Lower lobe of right lung (tissue), 2 donors: ENCODE measurements at regions not wholly inside any gene's neighbourhood (a gene's known extent, or its start where the extent isn't known, plus 50 kb on each side); places are given as distances from the start of the nearest gene placed in this dataset.

Experiments used
- ATAC-seq, 2 donors: fragments of 200-7000 bp; cut with Tn5 transposase; one replicate each; pipeline ENCODE4 v1.9.1; 2020 to 2022; ENCODE audit warnings: mild to moderate bottlenecking in 2 of 2, moderate library complexity in 2 of 2
- DNase-seq: peaks from one replicate; pipeline ENCODE4 v3.0.0-alpha.2; 2020
- H3K27ac ChIP-seq: fragments of 200-600 bp; one replicate; pipeline ENCODE4 v1.8.0; 2022
- H3K27me3 ChIP-seq: fragments of 200-600 bp; one replicate; pipeline ENCODE4 v1.8.0; 2022; ENCODE audit warnings: low read depth
- H3K36me3 ChIP-seq: fragments of 200-600 bp; one replicate; pipeline ENCODE4 v1.8.0; 2022; ENCODE audit warnings: mild to moderate bottlenecking
- H3K4me1 ChIP-seq: fragments of 200-600 bp; one replicate; pipeline ENCODE4 v1.8.0; 2022
- H3K4me3 ChIP-seq: fragments of 200-600 bp; one replicate; pipeline ENCODE4 v1.8.0; 2022; ENCODE audit warnings: mild to moderate bottlenecking
- H3K9me3 ChIP-seq: fragments of 200-600 bp; one replicate; pipeline ENCODE4 v1.8.0; 2022
- CTCF ChIP-seq: fragments of 200-600 bp; IDR thresholded peaks from one replicate; pipeline ENCODE4 v1.8.0; 2022; ENCODE audit warnings: antibody characterized with exemption, mild to moderate bottlenecking
- intact Hi-C: fragments of 100-400 bp; cut with DNase I; formaldehyde crosslinking; loops from one replicate; pipeline ENCODE4 v1.11.0; 2022
- donor health status: DM: no; HTN: yes; CAD: no; lungs with severe emphysema.

DNA sequence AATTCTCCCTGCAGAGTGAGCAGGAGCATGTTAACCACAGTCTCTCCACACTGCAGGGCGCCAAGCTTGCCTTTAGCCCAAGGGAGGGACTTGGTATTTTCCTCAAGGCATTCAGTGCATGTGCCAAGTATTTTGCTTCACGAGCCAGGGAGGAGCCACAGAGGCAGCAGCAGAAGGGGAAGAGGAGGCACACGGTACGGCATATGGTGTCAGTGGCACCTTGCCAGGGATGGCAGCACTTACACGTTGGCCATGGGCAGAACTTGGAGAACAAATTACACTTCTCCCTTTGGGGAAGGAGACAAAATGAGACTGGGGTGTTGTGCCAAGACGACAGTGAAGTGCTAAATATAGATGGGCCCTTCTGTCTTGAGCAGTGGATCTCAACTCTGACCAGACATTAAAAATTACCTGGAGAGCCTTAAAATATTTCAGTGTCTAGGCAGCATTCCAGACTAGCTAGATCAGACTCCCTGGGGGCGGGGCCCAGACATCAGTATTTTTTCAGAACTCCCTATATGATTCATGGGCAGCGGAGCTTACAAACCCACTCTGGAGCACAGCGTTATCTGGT lies 155.8 kb downstream of the DRD1 start:
- no peak for TF ChIP-seq CTCF
- Histone ChIP-seq H3K27me3 (no peaks in the 10 kb centered on the region), H3K9me3 (no peaks in the 10 kb centered on the region), H3K4me1 (no peaks in the 10 kb centered on the region), H3K4me3 (no peak overlapping the region), H3K27ac (no peak overlapping the region), H3K36me3 (no peaks in the 10 kb centered on the region)
- intact Hi-C loops: no loop called here
- DNase-seq: no peak
- no peak for ATAC-seq

DNA sequence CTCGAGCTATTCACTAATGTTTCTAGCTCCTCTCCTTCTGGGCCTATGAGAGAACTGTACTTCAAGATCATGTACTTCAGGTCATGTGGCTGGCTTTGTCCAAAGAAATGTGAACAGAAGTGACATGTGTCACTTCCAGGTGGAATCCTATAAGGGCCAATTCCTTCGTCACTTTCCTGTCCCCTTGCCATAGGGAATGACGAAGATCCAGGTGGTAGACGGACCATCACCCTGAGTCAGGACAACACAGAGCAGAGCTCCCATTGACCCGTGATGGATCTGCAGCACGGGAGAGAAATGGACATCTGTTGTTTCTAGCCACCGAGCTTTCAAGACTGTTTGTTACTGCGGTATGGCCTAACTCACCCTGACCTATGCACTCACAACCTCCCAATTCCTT lies 157.0 kb downstream of the DRD1 start:
- DNase-seq: no peak
- Histone ChIP-seq H3K4me3 (no peak overlapping the region), H3K27ac (no peak overlapping the region), H3K4me1 (no peaks in the 10 kb centered on the region), H3K9me3 (no peaks in the 10 kb centered on the region), H3K27me3 (no peaks in the 10 kb centered on the region), H3K36me3 (no peaks in the 10 kb centered on the region)
- intact Hi-C loops: no loop called here
- TF ChIP-seq CTCF: no peak
- no peak for ATAC-seq

GRCh38 chr5:175285261-175285660 lies 158.7 kb downstream of the DRD1 start:
- Histone ChIP-seq H3K36me3 (no peaks in the 10 kb centered on the region), H3K4me1 (no peaks in the 10 kb centered on the region), H3K27me3 (no peaks in the 10 kb centered on the region), H3K4me3 (no peak overlapping the region), H3K27ac (no peak overlapping the region), H3K9me3 (no peaks in the 10 kb centered on the region)
- no peak for DNase-seq
- no peak for TF ChIP-seq CTCF
- intact Hi-C loops: no loop called here
- no peak for ATAC-seq

- no peak for TF ChIP-seq CTCF
- Histone ChIP-seq H3K27me3 (no peaks in the 10 kb centered on the region), H3K4me3 (no peak overlapping the region), H3K9me3 (no peaks in the 10 kb centered on the region), H3K4me1 (no peaks in the 10 kb centered on the region), H3K27ac (no peak overlapping the region), H3K36me3 (no peaks in the 10 kb centered on the region)
- intact Hi-C loops: no loop called here
- DNase-seq (no peak), ATAC-seq (no peak)
Measured at GRCh38 chr5:175284806-175285205, 159.2 kb downstream of the DRD1 start.

GRCh38 chr5:175282611-175283225 lies 161.3 kb downstream of the DRD1 start:
- H3K9me3 ChIP-seq: no peaks in the 10 kb centered on the region
- ATAC-seq (no peak), DNase-seq (no peak)
- H3K4me1 ChIP-seq: no peaks in the 10 kb centered on the region
- intact Hi-C loops: no loop called here
- TF ChIP-seq CTCF: no peak
- H3K27me3 ChIP-seq: no peaks in the 10 kb centered on the region
- no peak overlapping the region for H3K4me3 ChIP-seq
- H3K27ac ChIP-seq: no peak overlapping the region
- no peaks in the 10 kb centered on the region for H3K36me3 ChIP-seq
